Smooth muscle cell (in vitro differentiated cells): ENCODE measurements at regions not wholly inside any gene's neighbourhood (a gene's known extent, or its start where the extent isn't known, plus 50 kb on each side); places are given as distances from the start of the nearest gene placed in this dataset.
"Not testable (repeated sequence)": the region's sequence is repeated elsewhere in the genome, so short reads cannot be mapped to it uniquely, and the experiment has no call there.

Source experiments
- DNase-seq: peaks from one replicate; lab custom pipeline; 2025; ENCODE audit not compliant: unreplicated experiment; lab: John Stamatoyannopoulos, UW
- H2AFZ ChIP-seq: fragments of 200-600 bp; sonication (generic); 2 replicates; pipeline ENCODE4 v1.6.0; 2016; ENCODE audit warnings: antibody characterized with exemption, low read depth, mild to moderate bottlenecking
- H3F3A ChIP-seq: fragments of 200-600 bp; sonication (generic); 2 replicates; pipeline ENCODE4 v1.6.0; 2017; ENCODE audit warnings: antibody characterized with exemption, low read depth
- H3K27ac ChIP-seq: fragments of 200-600 bp; sonication (generic); 2 replicates; pipeline ENCODE4 v1.5.1; 2016; ENCODE audit warnings: low read depth, mild to moderate bottlenecking
- H3K27me3 ChIP-seq: fragments of 200-600 bp; sonication (generic); 2 replicates; pipeline ENCODE4 v1.6.1; 2016; ENCODE audit warnings: low read depth, mild to moderate bottlenecking
- H3K36me3 ChIP-seq: fragments of 200-600 bp; sonication (generic); 2 replicates; pipeline ENCODE4 v1.5.1; 2016; ENCODE audit warnings: low read depth
- H3K4me1 ChIP-seq: fragments of 200-600 bp; sonication (generic); 2 replicates; pipeline ENCODE4 v1.5.1; 2016; ENCODE audit warnings: low read depth
- H3K4me2 ChIP-seq: fragments of 200-600 bp; sonication (generic); 2 replicates; pipeline ENCODE4 v1.6.0; 2016; ENCODE audit warnings: mild to moderate bottlenecking
- H3K4me3 ChIP-seq: fragments of 200-600 bp; sonication (generic); 2 replicates; pipeline ENCODE4 v1.5.1; 2016; ENCODE audit warnings: mild to moderate bottlenecking
- H3K79me2 ChIP-seq: fragments of 200-600 bp; sonication (generic); 2 replicates; pipeline ENCODE4 v1.6.0; 2016; ENCODE audit warnings: low read depth, mild to moderate bottlenecking
- H3K9ac ChIP-seq: fragments of 200-600 bp; sonication (generic); 2 replicates; pipeline ENCODE4 v1.6.0; 2016; ENCODE audit warnings: low read depth
- H3K9me3 ChIP-seq: fragments of 200-600 bp; sonication (generic); replicated peaks from 2 replicates; pipeline ENCODE4 v1.5.1; 2016; ENCODE audit warnings: low read depth
- H4K20me1 ChIP-seq: fragments of 200-600 bp; sonication (generic); 2 replicates; pipeline ENCODE4 v1.6.0; 2016; ENCODE audit warnings: low read depth
- CTCF ChIP-seq: fragments of 200-600 bp; sonication (generic); IDR thresholded peaks from 2 replicates; pipeline ENCODE4 v1.5.1; 2017; ENCODE audit warnings: borderline replicate concordance, mild to moderate bottlenecking, antibody characterized with exemption; ENCODE audit not compliant: insufficient read depth, poor library complexity, severe bottlenecking
- WGBS: methylation state at CpG from one replicate; pipeline ENCODE4 v1.1.7; 2016; ENCODE audit warnings: low lambda C conversion rate; 5-methylcytosine and 5-hydroxymethylcytosine counted together

GRCh38 chr5:56760723-56761122 is 54.6 kb upstream of the MAP3K1 start:
- no peaks in the 10 kb centered on the region for H3K79me2 ChIP-seq
- DNase-seq, result no peak
- no peaks in the 10 kb centered on the region for H3K9me3 ChIP-seq
- no peak for TF ChIP-seq CTCF
- no peaks in the 10 kb centered on the region for H4K20me1 ChIP-seq
- no peaks in the 10 kb centered on the region for H3F3A ChIP-seq
- peaks cover 18% of the 10 kb centered on the region for H3K4me1 ChIP-seq
- no peaks in the 10 kb centered on the region for H3K27me3 ChIP-seq
- 84% methylated on average over 5 of the region's 5 CpGs for WGBS
- no peak overlapping the region for H3K27ac ChIP-seq
- no peak overlapping the region for H3K9ac ChIP-seq
- peak overlapping the region; percentile 72 for H2AFZ ChIP-seq
- H3K4me2 ChIP-seq, result no peak overlapping the region
- no peaks in the 10 kb centered on the region for H3K36me3 ChIP-seq
- H3K4me3 ChIP-seq, result no peak overlapping the region

GRCh38 chr5:56759521-56760216 is 55.7 kb upstream of the MAP3K1 start:
- DNase-seq, result no peak

DNA sequence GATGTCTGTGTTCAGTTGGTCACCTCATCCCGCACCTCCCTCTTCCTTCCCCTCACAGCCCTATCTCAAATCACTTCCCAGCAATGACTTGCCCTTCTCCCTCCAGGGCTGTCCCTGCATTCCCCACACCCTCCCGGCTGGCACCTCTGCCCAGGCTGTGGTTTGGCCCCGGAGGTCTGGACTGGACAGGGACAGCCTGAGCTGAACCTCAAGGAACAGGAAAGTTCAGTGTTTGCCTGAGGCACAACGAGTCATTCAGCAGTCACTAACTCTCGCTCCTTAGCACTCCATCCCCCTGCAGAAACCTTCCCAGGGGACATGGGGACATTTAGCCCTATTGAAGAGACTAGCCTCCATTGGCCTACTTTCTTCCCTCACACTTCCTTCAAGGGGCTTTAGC is 58.3 kb upstream of the MAP3K1 start:
- Histone ChIP-seq H3K9me3 (no peaks in the 10 kb centered on the region), H3K4me1 (peaks cover 18% of the 10 kb centered on the region), H3K4me3 (no peak overlapping the region), H3K4me2 (no peak overlapping the region), H3K9ac (no peak overlapping the region), H2AFZ (no peak overlapping the region), H3K79me2 (no peaks in the 10 kb centered on the region), H3K27ac (no peak overlapping the region), H4K20me1 (no peaks in the 10 kb centered on the region), H3K36me3 (no peaks in the 10 kb centered on the region), H3K27me3 (no peaks in the 10 kb centered on the region), H3F3A (no peaks in the 10 kb centered on the region)
- TF ChIP-seq CTCF, result no peak
- WGBS, result 58% methylated on average over 5 of the region's 5 CpGs
- no peak for DNase-seq

More at GRCh38 chr5:56759521-56760216, 55.7 kb upstream of the MAP3K1 start:
- Histone ChIP-seq H3K27me3 (no peaks in the 10 kb centered on the region), H2AFZ (no peak overlapping the region), H3K9me3 (no peaks in the 10 kb centered on the region), H3K4me2 (no peak overlapping the region), H3K9ac (no peak overlapping the region), H3F3A (no peaks in the 10 kb centered on the region), H3K27ac (no peak overlapping the region), H3K36me3 (no peaks in the 10 kb centered on the region), H4K20me1 (no peaks in the 10 kb centered on the region), H3K4me3 (no peak overlapping the region), H3K79me2 (no peaks in the 10 kb centered on the region), H3K4me1 (peaks cover 18% of the 10 kb centered on the region)
- no peak for TF ChIP-seq CTCF
- 66% methylated on average over 4 of the region's 4 CpGs for WGBS

- no peak overlapping the region for H3K9ac ChIP-seq
- no peaks in the 10 kb centered on the region for H3F3A ChIP-seq
- no peak for DNase-seq
- H3K4me2 ChIP-seq, result no peak overlapping the region
- TF ChIP-seq CTCF, result no peak
- no peak overlapping the region for H3K4me3 ChIP-seq
- H4K20me1 ChIP-seq, result no peaks in the 10 kb centered on the region
- H3K36me3 ChIP-seq, result no peaks in the 10 kb centered on the region
- H3K79me2 ChIP-seq, result no peaks in the 10 kb centered on the region
- no peaks in the 10 kb centered on the region for H3K9me3 ChIP-seq
- no peak overlapping the region for H2AFZ ChIP-seq
- H3K4me1 ChIP-seq, result no peaks in the 10 kb centered on the region
- H3K27ac ChIP-seq, result no peak overlapping the region
- 86% methylated on average over 3 of the region's 3 CpGs for WGBS
- no peaks in the 10 kb centered on the region for H3K27me3 ChIP-seq
These were observed 60.3 kb upstream of the MAP3K1 start for GRCh38 chr5:56755036-56755555.

- H3K9me3 ChIP-seq, H2AFZ ChIP-seq, H3K9ac ChIP-seq, H3K4me2 ChIP-seq, DNase-seq, H3K27ac ChIP-seq, H3K27me3 ChIP-seq, H3F3A ChIP-seq, H3K4me3 ChIP-seq, H3K36me3 ChIP-seq, H3K4me1 ChIP-seq, H4K20me1 ChIP-seq, H3K79me2 ChIP-seq: not testable (repeated sequence)
- WGBS, result 91% methylated on average over 5 of the region's 5 CpGs
These were observed 61.8 kb upstream of the MAP3K1 start for GRCh38 chr5:56753588-56753987.
